ENCODE measurements at regions not wholly inside any gene's neighbourhood (a gene's known extent, or its start where the extent isn't known, plus 50 kb on each side); places are given as distances from the start of the nearest gene placed in this dataset.

- no peaks in the 10 kb centered on the region for H3K36me3 Mint-ChIP-seq (ENCODE audit: low read depth)
- DNase-seq (ENCODE audit: low read depth, low spot score), result no peak
- TF ChIP-seq CTCF (conservative IDR thresholded peaks at IDR 0.05), result no peak
- peaks cover 19% of the 10 kb centered on the region for H3K4me1 Mint-ChIP-seq
- H3K27ac Mint-ChIP-seq (ENCODE audit: unreplicated experiment), result no peak overlapping the region
- peaks cover 13% of the 10 kb centered on the region for H3K27me3 Mint-ChIP-seq (ENCODE audit: low read depth)
- H3K4me3 Mint-ChIP-seq, result peak overlapping the region; percentile 50
- no peaks in the 10 kb centered on the region for H3K9me3 Mint-ChIP-seq
These were observed 61.1 kb downstream of the SPATA31C2 start for GRCh38 chr9:88077071-88077617.

DNA sequence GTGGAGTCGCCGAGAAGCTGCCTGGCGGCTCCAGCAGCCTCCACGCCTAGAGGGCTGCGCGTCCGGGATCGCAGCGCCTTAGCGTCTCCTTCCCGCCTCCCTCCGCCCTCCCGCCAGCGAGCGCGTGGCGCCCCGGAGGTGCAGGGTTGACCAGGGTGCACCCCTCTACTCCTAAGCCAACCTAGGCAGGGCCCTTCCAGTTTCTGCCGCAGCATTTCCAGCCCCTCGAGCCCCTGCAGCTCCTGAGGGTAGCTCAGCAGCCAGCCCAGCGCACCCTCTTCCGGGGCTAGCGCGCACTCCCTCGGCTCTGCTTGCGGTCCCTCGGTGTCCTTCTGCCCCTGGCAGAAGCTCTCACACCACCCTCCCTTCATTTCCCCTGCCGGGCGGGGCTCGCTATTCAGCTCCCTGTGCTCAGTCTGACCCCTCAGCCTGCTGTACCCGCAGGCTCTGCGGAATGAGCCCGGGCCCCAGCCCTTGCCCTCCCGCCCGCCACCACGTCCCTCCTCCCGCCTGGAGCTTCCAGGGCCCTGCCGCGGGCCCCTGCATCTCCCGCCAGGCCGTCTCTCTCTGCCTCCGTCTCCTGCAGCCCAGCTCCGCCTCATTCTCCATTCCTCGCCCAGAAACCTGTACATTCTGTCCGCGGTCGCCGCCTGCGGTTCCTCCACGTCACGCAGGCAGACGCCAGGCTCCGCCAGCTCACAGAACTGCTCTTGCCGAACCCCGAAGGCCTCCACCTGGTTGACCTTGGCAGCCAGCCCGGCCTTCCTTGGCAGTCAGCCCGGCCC is 61.8 kb downstream of the SPATA31C2 start:
- peak; percentile 61 for DNase-seq (ENCODE audit: low read depth, low spot score)
- H3K9me3 Mint-ChIP-seq, result no peaks in the 10 kb centered on the region
- no peaks in the 10 kb centered on the region for H3K36me3 Mint-ChIP-seq (ENCODE audit: low read depth)
- peak overlapping the region; percentile 86 for H3K27ac Mint-ChIP-seq (ENCODE audit: unreplicated experiment)
- H3K4me3 Mint-ChIP-seq, result peak overlapping the region; percentile 85
- H3K4me1 Mint-ChIP-seq, result peaks cover 19% of the 10 kb centered on the region
- TF ChIP-seq CTCF (conservative IDR thresholded peaks at IDR 0.05), result peak; percentile 47
- H3K27me3 Mint-ChIP-seq (ENCODE audit: low read depth), result peaks cover 13% of the 10 kb centered on the region

DNA sequence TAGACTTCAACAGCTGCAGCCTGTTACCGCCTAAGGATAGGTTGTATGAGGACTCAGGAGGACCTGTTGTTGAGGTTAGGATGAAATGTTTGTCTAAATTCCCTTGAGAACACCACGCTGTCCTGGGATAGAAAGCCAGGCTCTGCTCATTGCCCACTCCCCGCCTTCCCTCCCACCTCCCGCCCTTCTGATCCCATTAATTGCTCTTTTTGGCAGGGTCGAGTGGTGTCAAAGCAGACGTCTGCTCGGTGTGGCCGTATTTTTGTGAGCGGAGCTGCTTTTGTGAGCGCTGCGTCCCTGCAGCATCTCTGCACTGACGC is 62.3 kb downstream of the SPATA31C2 start:
- H3K27me3 Mint-ChIP-seq (ENCODE audit: low read depth), result peaks cover 13% of the 10 kb centered on the region
- DNase-seq (ENCODE audit: low read depth, low spot score), result no peak
- H3K4me3 Mint-ChIP-seq, result peak overlapping the region; percentile 85
- peak overlapping the region; percentile 86 for H3K27ac Mint-ChIP-seq (ENCODE audit: unreplicated experiment)
- TF ChIP-seq CTCF (conservative IDR thresholded peaks at IDR 0.05), result no peak
- H3K9me3 Mint-ChIP-seq, result no peaks in the 10 kb centered on the region
- H3K4me1 Mint-ChIP-seq, result peaks cover 19% of the 10 kb centered on the region
- H3K36me3 Mint-ChIP-seq (ENCODE audit: low read depth), result no peaks in the 10 kb centered on the region

DNA sequence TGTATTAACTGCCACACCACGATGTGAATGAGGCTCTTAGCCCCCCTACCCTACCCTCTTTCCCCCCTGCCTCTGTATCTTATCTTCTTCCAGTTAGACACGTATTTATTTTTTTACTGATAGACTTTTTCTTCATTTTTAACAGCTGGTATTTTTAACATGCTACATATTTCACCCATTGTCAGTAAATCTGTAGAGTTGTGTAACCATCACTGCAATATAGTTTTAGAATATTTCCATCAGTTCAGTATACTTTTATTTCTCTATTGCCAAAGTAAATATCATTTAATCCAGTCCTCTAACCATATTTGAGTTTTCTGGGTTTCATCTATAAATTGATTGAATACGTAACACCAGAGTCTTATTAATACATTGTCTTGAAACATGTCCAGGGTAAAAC is 62.8 kb downstream of the SPATA31C2 start:
- Mint-ChIP-seq H3K27me3 (ENCODE audit: low read depth) (peaks cover 13% of the 10 kb centered on the region), H3K4me3 (peak overlapping the region; percentile 85), H3K36me3 (ENCODE audit: low read depth) (no peaks in the 10 kb centered on the region), H3K4me1 (peaks cover 19% of the 10 kb centered on the region), H3K27ac (ENCODE audit: unreplicated experiment) (no peak overlapping the region), H3K9me3 (no peaks in the 10 kb centered on the region)
- DNase-seq (ENCODE audit: low read depth, low spot score), result no peak
- no peak for TF ChIP-seq CTCF (conservative IDR thresholded peaks at IDR 0.05)

GRCh38 chr9:88074931-88075330 is 63.3 kb downstream of the SPATA31C2 start:
- TF ChIP-seq CTCF (conservative IDR thresholded peaks at IDR 0.05), result no peak
- Mint-ChIP-seq H3K27me3 (ENCODE audit: low read depth) (peaks cover 13% of the 10 kb centered on the region), H3K4me3 (no peak overlapping the region), H3K27ac (ENCODE audit: unreplicated experiment) (no peak overlapping the region), H3K36me3 (ENCODE audit: low read depth) (no peaks in the 10 kb centered on the region), H3K9me3 (no peaks in the 10 kb centered on the region), H3K4me1 (peaks cover 19% of the 10 kb centered on the region)
- no peak for DNase-seq (ENCODE audit: low read depth, low spot score)
